H1 (cell line): ENCODE measurements at regions not wholly inside any gene's neighbourhood (a gene's known extent, or its start where the extent isn't known, plus 50 kb on each side); places are given as distances from the start of the nearest gene placed in this dataset.

Source experiments
- CTBP2 ChIP-seq: IDR thresholded peaks from 2 replicates; pipeline ENCODE4 v1.7.0; 2011; ENCODE audit warnings: borderline replicate concordance, mild to moderate bottlenecking, moderate library complexity, mixed read lengths, low read length; ENCODE audit not compliant: insufficient read depth, insufficient read length
- SIRT6 ChIP-seq: IDR thresholded peaks from one replicate; pipeline ENCODE4 v1.7.1; 2012; ENCODE audit warnings: low read length, inconsistent platforms

DNA sequence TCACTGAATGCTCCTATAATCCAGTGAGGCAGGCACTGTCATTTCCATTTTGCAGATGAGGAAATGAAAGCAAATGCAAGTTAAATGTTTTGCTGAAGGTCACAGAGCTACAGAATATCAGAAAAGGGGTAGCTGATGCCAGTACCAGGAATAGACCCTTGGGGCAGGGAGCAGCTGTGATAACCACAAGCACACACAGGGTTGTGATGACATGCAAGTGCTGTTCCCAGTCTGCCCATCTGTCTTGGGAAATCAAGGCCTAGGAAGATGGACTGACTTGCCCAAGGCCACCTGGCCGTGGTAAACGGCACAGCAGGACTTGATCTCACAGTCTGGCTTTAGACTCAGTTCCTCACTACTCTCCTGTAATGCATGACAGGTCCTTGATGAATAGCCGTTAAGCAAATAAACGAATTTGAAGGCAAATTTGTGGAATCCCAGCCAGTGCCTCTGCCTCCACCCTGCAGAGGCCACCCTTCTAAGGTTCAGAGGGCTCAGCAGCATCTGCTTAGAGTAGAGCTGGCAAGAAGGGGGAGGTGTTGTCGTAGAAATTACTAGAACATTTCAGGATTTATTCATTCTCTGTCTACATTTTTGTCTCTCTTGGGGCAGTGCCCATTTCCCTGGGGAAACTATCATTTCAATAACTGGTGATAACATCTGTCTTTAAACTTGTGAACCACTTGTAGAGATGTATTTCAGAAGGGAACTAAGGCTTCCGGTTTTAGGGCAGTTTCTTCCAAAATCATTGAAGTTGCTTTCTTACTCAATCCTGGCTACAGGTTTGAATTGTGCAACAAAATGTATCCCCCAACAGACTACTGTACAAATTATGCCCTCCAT lies 53.2 kb upstream of the MRPS6 start (continued):
- no peak for TF ChIP-seq CTBP2
- no peak for TF ChIP-seq SIRT6
